ENCODE measurements at regions not wholly inside any gene's neighbourhood (a gene's known extent, or its start where the extent isn't known, plus 50 kb on each side); places are given as distances from the start of the nearest gene placed in this dataset.

- 96% methylated on average over 6 of the region's 28 CpGs for WGBS
- intact Hi-C loops (cut with DNase I), result no loop called here
These were observed 688.7 kb downstream of the ETS1 start for GRCh38 chr11:127898422-127899365.

GRCh38 chr11:127895776-127896175 is 691.6 kb downstream of the ETS1 start:
- no peak overlapping the region for H3K27ac ChIP-seq (replicated peaks in 1 of 4)
- H3K9me3 ChIP-seq, result peaks cover 0 to 13% (median 10%) of the 10 kb centered on the region in 4 donors
- intact Hi-C loops (cut with DNase I), result no loop called here
- H3K36me3 ChIP-seq, result no peaks in the 10 kb centered on the region
- no peaks in the 10 kb centered on the region for H3K27me3 ChIP-seq
- TF ChIP-seq POLR2AphosphoS5 (IDR thresholded peaks at IDR 0.05) (no peak), CTCF (IDR thresholded peaks at IDR 0.05) (no peak), POLR2A (IDR thresholded peaks at IDR 0.05; ENCODE audit: low read depth) (no peak), EP300 (IDR thresholded peaks at IDR 0.05) (no peak)
- no peak for DNase-seq (ENCODE audit: extremely low spot score)
- no peak overlapping the region for H3K4me3 ChIP-seq
- H3K4me1 ChIP-seq, result no peaks in the 10 kb centered on the region
- 74% methylated on average over 3 of the region's 3 CpGs for WGBS

More at GRCh38 chr11:127898422-127899365, 688.7 kb downstream of the ETS1 start:
- no peak for DNase-seq (ENCODE audit: extremely low spot score)
- H3K27me3 ChIP-seq, result no peaks in the 10 kb centered on the region
- H3K36me3 ChIP-seq, result no peaks in the 10 kb centered on the region
- H3K4me3 ChIP-seq, result no peak overlapping the region
- no peak overlapping the region for H3K27ac ChIP-seq (replicated peaks in 1 of 4)
- peaks cover 0 to 13% (median 10%) of the 10 kb centered on the region in 4 donors for H3K9me3 ChIP-seq
- TF ChIP-seq EP300 (IDR thresholded peaks at IDR 0.05) (no peak), CTCF (IDR thresholded peaks at IDR 0.05) (no peak), POLR2AphosphoS5 (IDR thresholded peaks at IDR 0.05) (no peak), POLR2A (IDR thresholded peaks at IDR 0.05; ENCODE audit: low read depth) (no peak)
- H3K4me1 ChIP-seq, result no peaks in the 10 kb centered on the region

GRCh38 chr11:127894316-127894715 is 693.0 kb downstream of the ETS1 start:
- intact Hi-C loops (cut with DNase I), result no loop called here
- DNase-seq (ENCODE audit: extremely low spot score), result no peak
- no peak overlapping the region for H3K27ac ChIP-seq (replicated peaks in 1 of 4)
- H3K9me3 ChIP-seq, result peaks cover 0 to 13% (median 9%) of the 10 kb centered on the region in 4 donors
- H3K4me1 ChIP-seq, result no peaks in the 10 kb centered on the region
- no peak for TF ChIP-seq POLR2AphosphoS5 (IDR thresholded peaks at IDR 0.05)
- no peak for TF ChIP-seq CTCF (IDR thresholded peaks at IDR 0.05)
- no peak for TF ChIP-seq POLR2A (IDR thresholded peaks at IDR 0.05; ENCODE audit: low read depth)
- no peak for TF ChIP-seq EP300 (IDR thresholded peaks at IDR 0.05)
- no peak overlapping the region for H3K4me3 ChIP-seq
- H3K27me3 ChIP-seq, result no peaks in the 10 kb centered on the region
- WGBS, result 83% methylated on average over 2 of the region's 2 CpGs
- no peaks in the 10 kb centered on the region for H3K36me3 ChIP-seq

GRCh38 chr11:127890030-127890615 is 697.2 kb downstream of the ETS1 start:
- no peak for DNase-seq (ENCODE audit: extremely low spot score)
- Histone ChIP-seq H3K4me1 (no peaks in the 10 kb centered on the region), H3K27me3 (no peaks in the 10 kb centered on the region), H3K27ac (replicated peaks in 1 of 4) (no peak overlapping the region), H3K4me3 (no peak overlapping the region), H3K36me3 (no peaks in the 10 kb centered on the region), H3K9me3 (peaks cover 0 to 9% (median 3%) of the 10 kb centered on the region in 4 donors)
- intact Hi-C loops (cut with DNase I), result no loop called here
- TF ChIP-seq POLR2AphosphoS5 (IDR thresholded peaks at IDR 0.05), result no peak
- TF ChIP-seq EP300 (IDR thresholded peaks at IDR 0.05), result no peak
- TF ChIP-seq CTCF (IDR thresholded peaks at IDR 0.05), result no peak
- TF ChIP-seq POLR2A (IDR thresholded peaks at IDR 0.05; ENCODE audit: low read depth), result no peak
